HG02798 (cell line): ENCODE measurements at regions not wholly inside any gene's neighbourhood (a gene's known extent, or its start where the extent isn't known, plus 50 kb on each side); places are given as distances from the start of the nearest gene placed in this dataset.

ENCODE experiments used
- ATAC-seq: cut with Tn5 transposase; IDR thresholded peaks from one replicate; pipeline ENCODE4 v1.9.1; 2021; ENCODE audit warnings: mild to moderate bottlenecking; ENCODE audit not compliant: unreplicated experiment, poor library complexity

- no peak for ATAC-seq
These were observed 120.5 kb upstream of the BTBD3 start for GRCh38 chr20:11797156-11797555.

- no peak for ATAC-seq
These were observed 118.4 kb upstream of the BTBD3 start for GRCh38 chr20:11799281-11799684.

GRCh38 chr20:11807054-11808048, 110.3 kb upstream of the BTBD3 start:
- ATAC-seq, result no peak

GRCh38 chr20:11808841-11809240, 108.9 kb upstream of the BTBD3 start:
- ATAC-seq, result no peak

GRCh38 chr20:11810311-11811083, 107.2 kb upstream of the BTBD3 start:
- no peak for ATAC-seq

- ATAC-seq, result no peak
These were observed 104.4 kb upstream of the BTBD3 start for GRCh38 chr20:11813106-11813890.

- no peak for ATAC-seq
These were observed 103.4 kb upstream of the BTBD3 start for GRCh38 chr20:11814267-11814666.

- no peak for ATAC-seq
These were observed 96.9 kb upstream of the BTBD3 start for GRCh38 chr20:11820838-11821237.

- ATAC-seq, result no peak
These were observed 95.2 kb upstream of the BTBD3 start for GRCh38 chr20:11822540-11822794.

GRCh38 chr20:11826334-11826733, 91.4 kb upstream of the BTBD3 start:
- no peak for ATAC-seq

- no peak for ATAC-seq
These were observed 85.3 kb upstream of the BTBD3 start for GRCh38 chr20:11832397-11832796.

- ATAC-seq, result no peak
These were observed 84.8 kb upstream of the BTBD3 start for GRCh38 chr20:11832851-11833250.

- no peak for ATAC-seq
These were observed 83.9 kb upstream of the BTBD3 start for GRCh38 chr20:11833825-11834224.

GRCh38 chr20:11838076-11838636, 79.5 kb upstream of the BTBD3 start:
- ATAC-seq, result no peak

GRCh38 chr20:11841972-11842461, 75.7 kb upstream of the BTBD3 start:
- no peak for ATAC-seq

GRCh38 chr20:11843289-11843688, 74.4 kb upstream of the BTBD3 start:
- no peak for ATAC-seq

GRCh38 chr20:11844691-11845090, 73.0 kb upstream of the BTBD3 start:
- no peak for ATAC-seq

GRCh38 chr20:11845340-11845739, 72.4 kb upstream of the BTBD3 start:
- no peak for ATAC-seq

- no peak for ATAC-seq
These were observed 71.6 kb upstream of the BTBD3 start for GRCh38 chr20:11846131-11846530.

- ATAC-seq, result no peak
These were observed 69.9 kb upstream of the BTBD3 start for GRCh38 chr20:11847827-11848226.
